ENCODE measurements at regions not wholly inside any gene's neighbourhood (a gene's known extent, or its start where the extent isn't known, plus 50 kb on each side); places are given as distances from the start of the nearest gene placed in this dataset.

DNA sequence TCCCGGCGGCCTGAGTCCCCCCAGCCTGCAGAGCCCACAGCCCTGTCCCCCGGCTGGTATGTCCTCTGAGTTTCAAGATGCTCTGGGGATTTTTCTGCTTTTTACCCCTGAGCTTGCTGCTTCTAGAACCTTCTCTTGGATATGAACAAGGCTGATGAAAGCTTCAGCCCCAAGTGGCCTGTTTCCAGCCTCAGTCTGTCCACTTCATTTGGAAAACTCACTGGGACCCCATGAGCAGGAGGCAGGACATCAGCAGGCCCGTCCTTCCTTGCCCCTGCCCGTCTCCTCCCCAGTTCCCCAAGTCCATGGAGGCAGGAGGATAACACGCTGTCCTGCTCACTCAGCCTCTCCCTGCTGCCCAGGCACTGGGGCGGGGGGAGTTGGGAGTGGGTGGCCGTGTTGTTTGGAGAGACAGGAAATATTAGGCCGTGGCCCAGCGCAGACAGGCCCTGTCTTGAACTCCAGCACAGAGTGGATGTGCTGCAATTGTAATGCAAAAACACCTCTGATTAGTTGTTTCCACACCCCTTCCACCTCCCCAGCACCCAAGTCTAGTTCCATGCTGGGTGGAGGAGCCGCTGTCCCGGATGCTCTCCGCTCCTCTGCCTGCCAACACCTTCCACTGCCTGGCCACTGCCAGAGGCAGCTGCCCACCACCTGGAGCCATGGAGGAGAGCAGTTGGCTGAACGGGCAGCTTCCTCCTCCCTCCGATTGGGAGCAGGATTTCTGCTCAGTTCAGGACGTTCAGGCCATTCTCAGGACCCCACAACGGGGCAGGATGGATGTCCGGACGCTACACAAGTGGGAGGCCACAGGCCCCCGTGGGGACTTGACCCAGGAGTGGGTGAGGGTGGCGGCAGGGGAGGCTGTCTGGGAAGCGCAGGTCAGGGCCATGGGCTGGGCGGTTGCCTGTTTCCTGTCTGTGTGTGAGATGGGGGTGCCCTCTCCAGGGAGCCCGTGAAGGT, 216.9 kb upstream of the GSE1 start:
- Mint-ChIP-seq H3K27me3 (peaks cover 15% of the 10 kb centered on the region), H3K9me3 (ENCODE audit: low read depth) (no peaks in the 10 kb centered on the region), H3K4me3 (ENCODE audit: low read depth) (no peak overlapping the region), H3K27ac (peak overlapping the region; percentile 54), H3K36me3 (ENCODE audit: insufficient read depth) (no peaks in the 10 kb centered on the region), H3K4me1 (ENCODE audit: low read depth) (no peaks in the 10 kb centered on the region)
- no peak for DNase-seq (ENCODE audit: low spot score, unreplicated experiment)
- TF ChIP-seq, protein P1, sequence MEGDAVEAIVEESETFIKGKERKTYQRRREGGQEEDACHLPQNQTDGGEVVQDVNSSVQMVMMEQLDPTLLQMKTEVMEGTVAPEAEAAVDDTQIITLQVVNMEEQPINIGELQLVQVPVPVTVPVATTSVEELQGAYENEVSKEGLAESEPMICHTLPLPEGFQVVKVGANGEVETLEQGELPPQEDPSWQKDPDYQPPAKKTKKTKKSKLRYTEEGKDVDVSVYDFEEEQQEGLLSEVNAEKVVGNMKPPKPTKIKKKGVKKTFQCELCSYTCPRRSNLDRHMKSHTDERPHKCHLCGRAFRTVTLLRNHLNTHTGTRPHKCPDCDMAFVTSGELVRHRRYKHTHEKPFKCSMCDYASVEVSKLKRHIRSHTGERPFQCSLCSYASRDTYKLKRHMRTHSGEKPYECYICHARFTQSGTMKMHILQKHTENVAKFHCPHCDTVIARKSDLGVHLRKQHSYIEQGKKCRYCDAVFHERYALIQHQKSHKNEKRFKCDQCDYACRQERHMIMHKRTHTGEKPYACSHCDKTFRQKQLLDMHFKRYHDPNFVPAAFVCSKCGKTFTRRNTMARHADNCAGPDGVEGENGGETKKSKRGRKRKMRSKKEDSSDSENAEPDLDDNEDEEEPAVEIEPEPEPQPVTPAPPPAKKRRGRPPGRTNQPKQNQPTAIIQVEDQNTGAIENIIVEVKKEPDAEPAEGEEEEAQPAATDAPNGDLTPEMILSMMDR (IDR thresholded peaks at IDR 0.05; ENCODE audit: unreplicated experiment) = no peak

DNA sequence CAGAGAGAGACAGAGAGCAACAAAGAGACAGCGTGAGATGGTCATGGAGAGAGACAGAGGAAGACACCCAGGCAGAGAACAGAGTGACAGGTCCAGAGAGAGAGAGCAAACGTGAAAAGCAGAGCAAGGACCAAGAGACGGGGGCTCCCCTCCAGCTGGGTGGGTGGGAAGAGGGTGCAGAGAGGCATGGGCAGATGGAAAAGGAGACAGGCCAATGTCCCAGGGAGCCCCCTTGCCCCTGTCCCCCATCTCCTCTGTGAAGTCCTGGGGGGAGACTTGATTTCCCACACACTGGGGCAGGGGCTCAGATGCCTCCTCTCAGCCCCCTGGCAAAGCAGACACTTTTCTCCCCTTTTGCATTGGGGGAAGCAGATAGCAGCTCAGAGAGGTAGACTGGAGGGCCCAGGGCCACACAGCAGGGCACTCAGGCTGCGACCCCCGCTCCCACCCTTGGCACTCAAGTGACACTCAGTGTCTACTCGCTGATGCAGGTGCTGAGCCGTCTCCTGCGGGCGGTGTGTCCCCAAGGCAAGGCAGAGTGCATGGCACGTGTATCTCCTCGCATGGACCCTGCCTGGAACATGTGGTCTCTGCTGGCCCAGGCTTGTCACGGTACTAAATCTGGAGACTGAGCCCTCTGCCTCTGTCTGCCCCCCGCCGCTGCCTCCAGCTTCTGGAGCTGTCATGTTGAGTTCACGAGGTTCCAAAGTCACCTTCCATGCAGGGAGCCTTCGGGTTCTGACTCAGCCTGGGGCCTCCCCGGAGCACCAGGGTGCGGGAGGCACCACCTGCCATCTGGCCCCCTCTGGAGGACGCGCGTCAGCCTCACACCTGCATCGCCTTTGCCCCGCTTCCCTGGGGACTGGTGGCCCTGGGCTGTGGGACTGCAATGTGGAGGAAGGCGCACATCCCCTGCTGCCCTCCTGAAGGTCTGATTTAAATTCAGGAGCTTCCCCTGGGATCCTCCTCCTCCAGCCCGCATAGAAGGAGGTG, 215.9 kb upstream of the GSE1 start:
- peak overlapping the region; percentile 54 for H3K27ac Mint-ChIP-seq
- DNase-seq (ENCODE audit: low spot score, unreplicated experiment) = no peak
- no peaks in the 10 kb centered on the region for H3K9me3 Mint-ChIP-seq (ENCODE audit: low read depth)
- H3K36me3 Mint-ChIP-seq (ENCODE audit: insufficient read depth) = no peaks in the 10 kb centered on the region
- H3K27me3 Mint-ChIP-seq = peaks cover 15% of the 10 kb centered on the region
- no peak overlapping the region for H3K4me3 Mint-ChIP-seq (ENCODE audit: low read depth)
- TF ChIP-seq, protein P1 (IDR thresholded peaks at IDR 0.05; ENCODE audit: unreplicated experiment) = peak; percentile 31
- H3K4me1 Mint-ChIP-seq (ENCODE audit: low read depth) = no peaks in the 10 kb centered on the region

- H3K9me3 Mint-ChIP-seq (ENCODE audit: low read depth) = no peaks in the 10 kb centered on the region
- no peak for DNase-seq (ENCODE audit: low spot score, unreplicated experiment)
- no peak overlapping the region for H3K27ac Mint-ChIP-seq
- no peaks in the 10 kb centered on the region for H3K36me3 Mint-ChIP-seq (ENCODE audit: insufficient read depth)
- H3K27me3 Mint-ChIP-seq = peaks cover 15% of the 10 kb centered on the region
- TF ChIP-seq, protein P1 (IDR thresholded peaks at IDR 0.05; ENCODE audit: unreplicated experiment) = no peak
- H3K4me3 Mint-ChIP-seq (ENCODE audit: low read depth) = no peak overlapping the region
- no peaks in the 10 kb centered on the region for H3K4me1 Mint-ChIP-seq (ENCODE audit: low read depth)
Measured at GRCh38 chr16:85398050-85398451, 215.1 kb upstream of the GSE1 start.

DNA sequence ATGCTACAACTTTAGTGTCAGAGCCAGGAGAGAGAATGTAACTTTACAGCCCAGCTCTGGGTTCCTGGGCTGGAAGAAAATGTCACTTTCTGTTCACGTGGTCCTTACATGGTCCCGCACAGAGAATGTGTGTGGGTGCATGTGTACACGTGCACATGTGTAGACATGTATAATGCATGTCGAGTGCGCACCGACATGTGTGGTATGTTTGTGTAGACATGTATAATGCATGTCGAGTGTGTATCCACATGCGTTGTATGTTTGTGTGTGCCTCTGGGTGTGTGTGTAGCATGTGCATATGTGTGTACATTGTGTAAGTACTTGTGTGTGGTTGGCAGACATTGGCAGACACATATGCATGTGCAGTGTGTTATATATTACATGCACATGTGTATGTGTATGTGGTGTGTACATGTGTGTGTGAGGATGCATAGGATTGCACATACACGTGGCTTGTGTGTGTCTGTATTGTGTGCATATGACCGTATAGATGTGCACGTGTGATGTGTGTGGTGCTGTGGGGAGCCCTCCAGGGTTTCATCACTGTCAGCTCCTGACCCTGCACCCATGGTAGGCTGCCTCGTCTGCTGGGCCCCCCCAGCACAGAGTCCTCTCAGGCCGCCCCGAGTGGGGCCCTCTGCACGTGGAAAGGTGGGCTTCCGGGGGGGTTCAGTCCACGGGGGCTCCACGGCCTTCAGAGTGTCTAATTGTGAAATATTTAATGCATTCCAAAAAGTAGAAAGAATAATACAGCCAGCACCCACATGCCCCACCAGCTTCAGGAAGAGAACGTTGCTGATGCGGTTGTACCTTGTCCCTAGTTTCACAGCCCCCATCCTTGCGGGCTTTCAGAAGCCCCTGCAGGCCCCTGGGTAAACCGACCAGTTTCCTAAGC, 214.2 kb upstream of the GSE1 start:
- Mint-ChIP-seq H3K27ac (no peak overlapping the region), H3K4me1 (ENCODE audit: low read depth) (no peaks in the 10 kb centered on the region), H3K36me3 (ENCODE audit: insufficient read depth) (no peaks in the 10 kb centered on the region), H3K9me3 (ENCODE audit: low read depth) (no peaks in the 10 kb centered on the region), H3K4me3 (ENCODE audit: low read depth) (no peak overlapping the region), H3K27me3 (peaks cover 15% of the 10 kb centered on the region)
- DNase-seq (ENCODE audit: low spot score, unreplicated experiment) = no peak
- TF ChIP-seq, protein P1 (IDR thresholded peaks at IDR 0.05; ENCODE audit: unreplicated experiment) = no peak
